Right lobe of liver (tissue), 6 donors: ENCODE measurements at regions not wholly inside any gene's neighbourhood (a gene's known extent, or its start where the extent isn't known, plus 50 kb on each side); places are given as distances from the start of the nearest gene placed in this dataset.
A peak's percentile ranks its signal among the peaks of the same experiment; 100 is the strongest.

Source experiments
- ATAC-seq, 4 donors: fragments of 200-7000 bp; cut with Tn5 transposase; one replicate each; pipeline ENCODE4 v1.9.1; 2020; ENCODE audit warnings: mild to moderate bottlenecking in 4 of 4, moderate library complexity in 4 of 4
- DNase-seq, 3 donors: peaks; one replicate each; pipeline ENCODE4 v3.0.0-alpha.2; 2020
- H3K27ac ChIP-seq, 3 donors: fragments of 200-600 bp; one replicate each; pipeline ENCODE4 v1.8.0; 2022
- H3K27me3 ChIP-seq, 2 donors: fragments of 200-600 bp; one replicate each; pipeline ENCODE4 v1.8.0; 2022
- H3K36me3 ChIP-seq, 4 donors: fragments of 200-600 bp; sonication (generic) in 1 of 4; one replicate each; pipeline versions ENCODE4 v1.5.1 to v1.8.0; 2017 to 2022; ENCODE audit warnings: control low read depth in 1 of 4
- H3K4me1 ChIP-seq, 4 donors: fragments of 200-600 bp; sonication (generic) in 1 of 4; one replicate each; pipeline versions ENCODE4 v1.5.1 to v1.8.0; 2017 to 2022; ENCODE audit warnings: control low read depth in 1 of 4
- H3K4me3 ChIP-seq, 3 donors: fragments of 200-600 bp; one replicate each; pipeline ENCODE4 v1.8.0; 2022
- H3K9me3 ChIP-seq, 4 donors: fragments of 200-600 bp; sonication (generic) in 1 of 4; one replicate each; pipeline versions ENCODE4 v1.5.1 to v1.8.0; 2017 to 2022; ENCODE audit warnings: control low read depth in 1 of 4
- CTCF ChIP-seq, 4 donors: fragments of 200-600 bp in 3 of 4; fragments of 450-650 bp in 1 of 4; IDR thresholded peaks; one replicate each; pipeline versions ENCODE4 v1.5.1 to v1.8.0; 2016 to 2022; ENCODE audit warnings: antibody characterized with exemption in 4 of 4, mild to moderate bottlenecking in 2 of 4
- POLR2A ChIP-seq: fragments of 450-650 bp; IDR thresholded peaks from one replicate; pipeline ENCODE4 v1.6.1; 2017; ENCODE audit warnings: antibody characterized with exemption, mild to moderate bottlenecking
- WGBS: methylation state at CpG from one replicate; pipeline ENCODE4 v1.1.6; 2018; ENCODE audit warnings: low coverage, low lambda C conversion rate; ENCODE audit not compliant: insufficient coverage; ENCODE audit errors: missing lambda C conversion rate; 5-methylcytosine and 5-hydroxymethylcytosine counted together
- intact Hi-C, 2 donors: fragments of 100-400 bp; cut with DNase I; formaldehyde crosslinking; loops; one replicate each; pipeline versions ENCODE4 v1.11.2 to v1.14.1; 2022
- donor health status: DM: no; HTN: yes; CAD: no.
- donor health status: DM: no; HTN: no; CAD: no.
- donor health status: DM: no; HTN: no; CAD: no.
- donor health status: DM: no; HTN: yes; CAD: no.
- donor health status: DM: no; HTN: yes; CAD: no.

DNA sequence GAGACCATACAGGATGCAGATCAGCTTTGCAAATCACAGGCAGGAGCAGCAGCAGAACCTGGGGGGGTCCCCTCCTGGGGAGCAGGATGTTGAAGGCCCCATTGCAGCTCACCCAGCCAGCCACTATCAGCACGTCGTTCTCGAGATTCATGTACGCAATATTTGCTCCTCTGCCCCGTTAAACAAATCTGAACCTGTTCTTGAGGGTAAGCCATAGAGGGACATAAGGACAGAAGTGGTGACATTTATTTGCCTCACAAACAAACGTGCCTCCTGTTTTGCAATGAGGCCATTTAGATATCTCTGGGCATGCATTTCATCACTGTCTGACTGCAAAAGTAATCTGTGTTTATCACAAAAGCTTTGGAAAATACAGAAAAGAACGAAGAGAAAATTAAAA lies 87.3 kb upstream of the BAIAP2L1 start:
- Histone ChIP-seq H3K9me3 (no peaks in the 10 kb centered on the region), H3K4me1 (peaks cover 0 to 10% (median 5%) of the 10 kb centered on the region in 4 donors), H3K27ac (peak overlapping the region in 1 of 3 donors; percentile 13), H3K4me3 (no peak overlapping the region), H3K36me3 (no peaks in the 10 kb centered on the region), H3K27me3 (no peaks in the 10 kb centered on the region)
- intact Hi-C loops: no loop called here
- ATAC-seq: peak; percentile 91 to 95 (median 94)
- no peak for TF ChIP-seq CTCF (IDR thresholded peaks at IDR 0.05)
- TF ChIP-seq POLR2A: no peak
- 23% methylated on average over 7 of the region's 7 CpGs for WGBS
- peak in 1 of 3 donors; percentile 69 for DNase-seq

- H3K27me3 ChIP-seq: no peaks in the 10 kb centered on the region
- TF ChIP-seq CTCF (IDR thresholded peaks at IDR 0.05): no peak
- TF ChIP-seq POLR2A: no peak
- intact Hi-C loops: no loop called here
- ATAC-seq: no peak
- H3K4me3 ChIP-seq: no peak overlapping the region
- WGBS: 73% methylated on average over 7 of the region's 11 CpGs
- peaks cover 0 to 10% (median 5%) of the 10 kb centered on the region in 4 donors for H3K4me1 ChIP-seq
- no peak for DNase-seq
- H3K9me3 ChIP-seq: no peaks in the 10 kb centered on the region
- no peak overlapping the region for H3K27ac ChIP-seq
- no peaks in the 10 kb centered on the region for H3K36me3 ChIP-seq
These were observed 83.2 kb upstream of the BAIAP2L1 start for GRCh38 chr7:98483964-98484545.

DNA sequence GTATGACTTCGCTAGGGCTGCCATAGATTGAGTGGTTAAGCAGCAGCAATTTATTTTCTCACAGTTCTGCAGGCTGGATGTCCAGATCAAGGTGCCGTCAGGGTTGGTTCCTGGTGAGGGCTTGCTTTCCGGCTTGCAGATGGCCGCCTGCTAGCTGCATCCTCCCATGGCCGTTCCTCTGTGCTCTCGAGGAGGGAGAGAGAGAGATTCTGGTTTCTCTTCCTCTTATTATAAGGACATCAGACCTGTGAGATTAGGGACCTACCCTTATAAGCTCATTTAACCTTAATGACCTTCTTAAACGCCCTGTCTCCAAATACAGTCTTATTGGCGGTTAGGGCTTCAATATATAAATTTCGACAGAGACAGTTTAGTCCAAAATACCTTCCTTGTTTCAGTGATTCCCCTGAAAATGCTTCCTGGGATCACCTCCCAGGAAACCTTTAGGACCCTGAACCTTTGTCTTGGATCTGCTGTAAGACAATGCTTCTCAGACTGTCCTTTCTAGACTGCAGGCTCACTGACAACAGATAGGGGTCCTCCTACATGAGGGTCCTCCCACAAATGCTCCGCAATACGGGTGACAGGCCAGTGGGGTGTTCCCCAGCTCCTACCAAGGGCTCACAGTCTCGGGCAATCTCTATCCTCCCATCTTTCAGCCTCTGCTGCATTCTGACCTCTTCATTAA lies 82.5 kb upstream of the BAIAP2L1 start:
- Histone ChIP-seq H3K27ac (no peak overlapping the region), H3K36me3 (no peaks in the 10 kb centered on the region), H3K4me3 (no peak overlapping the region), H3K27me3 (no peaks in the 10 kb centered on the region), H3K9me3 (no peaks in the 10 kb centered on the region), H3K4me1 (peaks cover 0 to 9% (median 3%) of the 10 kb centered on the region in 4 donors)
- DNase-seq: no peak
- ATAC-seq: no peak
- 59% methylated on average over 10 of the region's 12 CpGs for WGBS
- intact Hi-C loops: no loop called here
- TF ChIP-seq POLR2A: no peak
- no peak for TF ChIP-seq CTCF (IDR thresholded peaks at IDR 0.05)

DNA sequence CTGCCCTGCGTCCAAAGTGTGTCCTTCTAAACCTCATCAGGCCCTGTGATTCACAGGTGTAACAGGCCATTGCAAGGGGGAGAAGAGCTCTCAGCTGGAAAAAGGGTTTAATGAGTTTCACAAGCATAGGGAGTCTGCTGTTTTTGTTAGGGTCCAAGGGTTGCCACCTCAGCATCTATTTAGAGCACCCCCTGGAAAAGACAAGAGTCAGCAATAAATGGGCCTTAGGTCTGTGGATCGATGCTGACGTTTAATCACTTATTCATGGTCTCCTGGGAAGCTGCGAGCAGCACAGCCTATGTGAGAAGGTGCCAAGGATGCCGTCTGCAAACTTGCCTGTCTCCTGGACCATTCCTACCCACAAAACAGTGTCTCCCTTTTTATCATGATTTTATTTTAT lies 78.4 kb upstream of the BAIAP2L1 start:
- no peak overlapping the region for H3K4me3 ChIP-seq
- no peak for TF ChIP-seq CTCF (IDR thresholded peaks at IDR 0.05)
- TF ChIP-seq POLR2A: no peak
- no peaks in the 10 kb centered on the region for H3K27me3 ChIP-seq
- no peaks in the 10 kb centered on the region for H3K36me3 ChIP-seq
- H3K9me3 ChIP-seq: no peaks in the 10 kb centered on the region
- DNase-seq (no peak), ATAC-seq (no peak)
- 90% methylated on average over 2 of the region's 5 CpGs for WGBS
- no peaks in the 10 kb centered on the region for H3K4me1 ChIP-seq
- intact Hi-C loops: no loop called here
- no peak overlapping the region for H3K27ac ChIP-seq
